Chondrocyte (in vitro differentiated cells): ENCODE measurements at regions not wholly inside any gene's neighbourhood (a gene's known extent, or its start where the extent isn't known, plus 50 kb on each side); places are given as distances from the start of the nearest gene placed in this dataset.

Experiments used
- DNase-seq: peaks from one replicate; pipeline ENCODE4 v3.0.0; 2021; ENCODE audit warnings: mixed read lengths, low spot score
- H3K27ac Mint-ChIP-seq: one replicate; pipeline ENCODE4 v1.8.0; 2021; ENCODE audit warnings: mild to moderate bottlenecking, moderate library complexity, mixed read lengths; ENCODE audit not compliant: unreplicated experiment
- H3K27me3 Mint-ChIP-seq: 2 replicates; pipeline ENCODE4 v1.8.0; 2021; ENCODE audit warnings: low read depth, mixed read lengths
- H3K36me3 Mint-ChIP-seq: 2 replicates; pipeline ENCODE4 v1.8.0; 2021; ENCODE audit warnings: low read depth, mixed read lengths
- H3K4me1 Mint-ChIP-seq: 2 replicates; pipeline ENCODE4 v1.8.0; 2021; ENCODE audit warnings: low read depth, mild to moderate bottlenecking, mixed read lengths
- H3K4me3 Mint-ChIP-seq: one replicate; pipeline ENCODE4 v1.8.0; 2021; ENCODE audit warnings: mild to moderate bottlenecking, moderate library complexity, mixed read lengths; ENCODE audit not compliant: unreplicated experiment
- H3K9me3 Mint-ChIP-seq: 2 replicates; pipeline ENCODE4 v1.8.0; 2021; ENCODE audit warnings: low read depth, mixed read lengths
- TF ChIP-seq, protein P1 (sequence below): fragments of 200-600 bp; sonication (generic); IDR thresholded peaks from 2 replicates; pipeline ENCODE4 v1.5.0; 2021; ENCODE audit warnings: antibody characterized with exemption, mild to moderate bottlenecking, moderate library complexity

DNA sequence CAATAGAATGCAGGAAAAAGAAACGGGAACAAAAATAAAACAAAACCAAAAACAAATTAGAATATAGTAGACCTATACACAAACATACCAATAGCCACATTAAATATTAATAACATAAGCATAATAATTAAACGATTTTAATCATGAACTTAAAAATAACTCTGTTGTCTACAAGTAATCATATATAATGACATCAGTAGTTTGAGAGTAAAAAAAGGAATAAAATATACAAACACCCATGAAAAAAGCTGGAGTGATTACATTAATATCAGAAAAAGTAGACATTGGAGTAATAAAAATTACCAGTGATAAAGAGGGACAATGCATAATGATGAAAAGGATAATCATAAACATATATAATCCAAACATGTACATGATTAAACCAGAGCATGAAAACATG, 181.8 kb downstream of the ATXN7L3B start:
- DNase-seq = no peak
- H3K9me3 Mint-ChIP-seq = peaks cover 3% of the 10 kb centered on the region

DNA sequence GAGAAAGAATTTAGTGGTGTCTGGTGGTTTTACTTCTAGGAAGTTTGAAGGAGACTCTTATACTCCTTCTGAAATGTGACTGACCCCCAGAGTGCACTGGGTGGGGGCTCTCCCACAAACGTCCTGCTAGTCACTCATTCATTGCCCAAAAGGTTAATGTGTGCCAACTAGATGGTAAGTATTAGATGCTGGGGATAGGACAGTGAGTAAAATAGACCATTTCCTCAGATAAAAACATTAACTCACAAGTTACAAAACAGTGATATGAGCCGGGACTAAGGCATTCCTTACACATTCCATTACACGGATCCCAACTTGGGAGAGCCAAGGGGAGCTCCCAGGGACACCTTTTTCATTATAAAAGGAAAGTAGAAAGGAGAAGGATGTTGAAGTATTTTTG, 185.1 kb downstream of the ATXN7L3B start:
- peaks cover 18% of the 10 kb centered on the region for H3K4me1 Mint-ChIP-seq
- no peak overlapping the region for H3K4me3 Mint-ChIP-seq
- TF ChIP-seq, protein P1, sequence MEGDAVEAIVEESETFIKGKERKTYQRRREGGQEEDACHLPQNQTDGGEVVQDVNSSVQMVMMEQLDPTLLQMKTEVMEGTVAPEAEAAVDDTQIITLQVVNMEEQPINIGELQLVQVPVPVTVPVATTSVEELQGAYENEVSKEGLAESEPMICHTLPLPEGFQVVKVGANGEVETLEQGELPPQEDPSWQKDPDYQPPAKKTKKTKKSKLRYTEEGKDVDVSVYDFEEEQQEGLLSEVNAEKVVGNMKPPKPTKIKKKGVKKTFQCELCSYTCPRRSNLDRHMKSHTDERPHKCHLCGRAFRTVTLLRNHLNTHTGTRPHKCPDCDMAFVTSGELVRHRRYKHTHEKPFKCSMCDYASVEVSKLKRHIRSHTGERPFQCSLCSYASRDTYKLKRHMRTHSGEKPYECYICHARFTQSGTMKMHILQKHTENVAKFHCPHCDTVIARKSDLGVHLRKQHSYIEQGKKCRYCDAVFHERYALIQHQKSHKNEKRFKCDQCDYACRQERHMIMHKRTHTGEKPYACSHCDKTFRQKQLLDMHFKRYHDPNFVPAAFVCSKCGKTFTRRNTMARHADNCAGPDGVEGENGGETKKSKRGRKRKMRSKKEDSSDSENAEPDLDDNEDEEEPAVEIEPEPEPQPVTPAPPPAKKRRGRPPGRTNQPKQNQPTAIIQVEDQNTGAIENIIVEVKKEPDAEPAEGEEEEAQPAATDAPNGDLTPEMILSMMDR = no peak
- H3K36me3 Mint-ChIP-seq = no peaks in the 10 kb centered on the region
- H3K27me3 Mint-ChIP-seq = no peaks in the 10 kb centered on the region
- no peak for DNase-seq
- H3K9me3 Mint-ChIP-seq = peaks cover 3% of the 10 kb centered on the region
- peak overlapping the region; percentile 43 for H3K27ac Mint-ChIP-seq

More for the DNA sequence above, 181.8 kb downstream of the ATXN7L3B start:
- Mint-ChIP-seq H3K4me3 (no peak overlapping the region), H3K27ac (no peak overlapping the region), H3K36me3 (no peaks in the 10 kb centered on the region), H3K4me1 (peaks cover 11% of the 10 kb centered on the region), H3K27me3 (peaks cover 12% of the 10 kb centered on the region)
- TF ChIP-seq, protein P1 = no peak

DNA sequence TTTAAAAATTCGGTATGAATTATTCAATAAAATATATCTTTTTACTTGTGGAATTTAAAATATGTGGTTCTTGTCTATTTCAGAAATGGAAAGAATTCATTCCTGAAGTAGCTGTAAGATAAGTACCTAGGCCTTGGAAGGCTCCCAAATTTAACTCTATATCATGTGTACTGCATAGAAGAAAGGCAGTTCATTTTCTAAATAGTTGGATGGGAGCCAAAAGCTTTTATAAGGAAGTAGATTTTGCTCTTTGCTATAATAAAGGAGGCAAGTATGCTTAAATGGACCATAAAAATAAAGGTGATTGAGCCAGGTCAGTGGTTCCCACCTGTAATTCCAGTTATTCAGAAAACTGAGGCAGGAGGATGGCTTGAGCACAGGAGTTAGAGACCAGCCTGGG, 187.5 kb downstream of the ATXN7L3B start:
- no peaks in the 10 kb centered on the region for H3K36me3 Mint-ChIP-seq
- DNase-seq = no peak
- no peak overlapping the region for H3K27ac Mint-ChIP-seq
- H3K27me3 Mint-ChIP-seq = peaks cover 2% of the 10 kb centered on the region
- no peak overlapping the region for H3K4me3 Mint-ChIP-seq
- TF ChIP-seq, protein P1 = no peak
- H3K4me1 Mint-ChIP-seq = peaks cover 18% of the 10 kb centered on the region
- H3K9me3 Mint-ChIP-seq = peaks cover 3% of the 10 kb centered on the region

DNA sequence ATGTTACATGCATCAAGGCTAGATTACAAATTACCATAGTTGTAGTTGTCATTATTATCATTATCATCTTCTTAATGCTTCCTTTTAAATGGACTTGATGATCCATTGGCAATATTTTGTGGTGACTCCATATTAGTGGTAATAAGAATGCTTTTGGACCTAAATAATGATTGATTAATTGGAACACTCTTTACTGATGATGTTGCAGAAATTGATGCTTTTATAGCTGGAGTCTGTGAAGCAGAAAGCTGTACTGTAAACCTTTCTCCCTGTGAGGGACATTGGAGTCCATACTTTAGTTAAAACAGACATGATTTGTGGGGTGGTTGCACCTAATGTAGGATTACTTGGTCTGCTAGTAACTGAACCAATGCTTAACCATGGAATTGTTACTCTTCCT, 190.4 kb downstream of the ATXN7L3B start:
- H3K36me3 Mint-ChIP-seq = no peaks in the 10 kb centered on the region
- H3K9me3 Mint-ChIP-seq = peaks cover 3% of the 10 kb centered on the region
- H3K27ac Mint-ChIP-seq = no peak overlapping the region
- TF ChIP-seq, protein P1 = no peak
- peaks cover 14% of the 10 kb centered on the region for H3K4me1 Mint-ChIP-seq
- no peak overlapping the region for H3K4me3 Mint-ChIP-seq
- no peak for DNase-seq
- peaks cover 10% of the 10 kb centered on the region for H3K27me3 Mint-ChIP-seq

DNA sequence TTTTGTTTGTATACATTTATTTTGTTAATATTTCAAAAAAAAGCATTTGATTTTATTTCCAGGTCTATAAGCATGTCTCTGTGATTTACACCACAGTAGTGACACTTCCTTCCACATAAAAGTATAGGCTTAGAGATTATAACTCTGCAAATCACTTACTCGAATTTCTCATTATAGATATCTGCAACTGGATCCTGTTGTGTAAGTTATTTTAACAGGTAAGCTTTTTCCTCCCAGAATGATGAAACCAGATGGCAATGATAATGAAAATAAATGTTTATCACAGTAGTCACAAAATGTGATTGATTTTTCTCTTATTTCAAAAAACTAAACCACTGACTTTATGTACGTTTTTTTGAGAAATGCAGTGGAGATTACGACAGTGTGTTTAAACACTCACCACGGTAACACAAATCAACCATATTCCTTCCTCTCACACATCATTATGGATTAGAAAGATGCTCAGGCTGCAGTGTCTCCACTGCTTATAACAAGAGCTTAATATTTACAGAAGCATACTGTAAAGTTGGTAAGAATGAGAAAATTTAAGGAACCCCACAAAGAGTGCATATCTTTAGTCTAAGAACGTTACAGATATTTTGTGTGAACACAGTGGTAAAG, 194.6 kb downstream of the ATXN7L3B start:
- Mint-ChIP-seq H3K27me3 (peaks cover 18% of the 10 kb centered on the region), H3K27ac (no peak overlapping the region), H3K4me3 (no peak overlapping the region), H3K36me3 (no peaks in the 10 kb centered on the region), H3K9me3 (no peaks in the 10 kb centered on the region), H3K4me1 (peaks cover 3% of the 10 kb centered on the region)
- TF ChIP-seq, protein P1 = no peak
- no peak for DNase-seq
